ENCODE measurements at regions not wholly inside any gene's neighbourhood (a gene's known extent, or its start where the extent isn't known, plus 50 kb on each side); places are given as distances from the start of the nearest gene placed in this dataset.
"Not testable (repeated sequence)": the region's sequence is repeated elsewhere in the genome, so short reads cannot be mapped to it uniquely, and the experiment has no call there.

DNA sequence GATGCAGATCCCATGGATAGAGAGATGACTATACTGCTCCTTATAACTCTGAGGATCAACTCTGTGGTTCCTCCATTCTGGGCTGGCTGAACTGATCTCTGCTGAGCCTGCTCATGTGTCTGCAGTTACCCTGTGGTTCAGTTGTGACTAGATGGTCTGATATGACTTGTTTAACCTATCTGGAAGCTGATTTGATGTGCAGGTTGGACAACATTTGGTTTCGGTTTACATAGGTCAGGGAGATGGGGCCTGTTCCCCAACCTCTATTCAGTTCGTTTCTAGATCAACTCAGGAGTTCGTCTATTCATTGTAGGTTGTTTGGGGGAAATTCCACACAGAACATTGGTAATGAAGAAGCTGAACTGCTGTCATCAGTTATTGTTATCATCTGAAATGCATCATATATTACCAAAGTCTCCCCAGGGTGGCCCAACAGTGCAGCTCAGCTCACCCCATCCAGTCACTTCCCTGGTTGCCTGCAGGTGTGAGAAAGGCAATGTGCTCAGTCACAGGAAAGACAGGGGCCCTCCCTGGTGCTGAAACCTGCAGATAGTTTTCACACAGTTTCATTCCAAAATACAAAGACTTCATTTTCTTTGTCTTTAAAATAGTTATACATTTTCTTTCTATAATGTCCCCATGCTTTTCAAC, 415.0 kb downstream of the RPIA start:
- not testable (repeated sequence) for H3K36me3 Mint-ChIP-seq (ENCODE audit: insufficient read depth); H3K9me3 Mint-ChIP-seq; DNase-seq; H3K4me1 Mint-ChIP-seq (ENCODE audit: low read depth); H3K27me3 Mint-ChIP-seq (ENCODE audit: low read depth); H3K4me3 Mint-ChIP-seq; ATAC-seq

DNA sequence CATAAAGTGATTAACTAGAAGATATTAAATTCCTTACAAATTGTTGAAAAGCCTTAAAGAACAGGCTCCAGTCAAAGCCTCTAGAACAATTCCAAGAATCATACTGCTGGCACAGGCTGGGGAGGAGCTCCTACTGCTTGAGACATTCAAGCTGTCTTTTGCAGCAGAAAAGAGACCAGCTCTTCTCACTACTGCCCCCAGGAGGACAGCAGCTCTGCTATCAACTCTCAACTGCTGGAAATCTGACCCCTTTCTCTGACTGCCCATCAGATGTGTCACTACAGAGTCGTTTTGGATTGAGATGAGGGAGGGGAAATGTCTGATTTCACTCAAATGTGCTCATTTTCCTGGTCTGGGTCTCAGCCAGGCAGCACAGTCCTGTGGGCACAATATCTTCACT, 421.0 kb downstream of the RPIA start:
- not testable (repeated sequence) for H3K4me1 Mint-ChIP-seq (ENCODE audit: low read depth); H3K4me3 Mint-ChIP-seq; DNase-seq; H3K36me3 Mint-ChIP-seq (ENCODE audit: insufficient read depth); H3K9me3 Mint-ChIP-seq; ATAC-seq
- H3K27me3 Mint-ChIP-seq (ENCODE audit: low read depth), result peaks cover 11% of the 10 kb centered on the region

GRCh38 chr2:89113286-89113685, 421.8 kb downstream of the RPIA start:
- H3K36me3 Mint-ChIP-seq (ENCODE audit: insufficient read depth); H3K4me1 Mint-ChIP-seq (ENCODE audit: low read depth); H3K9me3 Mint-ChIP-seq; DNase-seq; ATAC-seq; H3K4me3 Mint-ChIP-seq: not testable (repeated sequence)
- H3K27me3 Mint-ChIP-seq (ENCODE audit: low read depth), result peaks cover 12% of the 10 kb centered on the region

- H3K27me3 Mint-ChIP-seq (ENCODE audit: low read depth); DNase-seq; H3K4me3 Mint-ChIP-seq; H3K36me3 Mint-ChIP-seq (ENCODE audit: insufficient read depth); H3K9me3 Mint-ChIP-seq; ATAC-seq; H3K4me1 Mint-ChIP-seq (ENCODE audit: low read depth): not testable (repeated sequence)
Observed at GRCh38 chr2:89129440-89129839, 438.0 kb downstream of the RPIA start.

- H3K4me1 Mint-ChIP-seq (ENCODE audit: low read depth); H3K27me3 Mint-ChIP-seq (ENCODE audit: low read depth); H3K9me3 Mint-ChIP-seq; H3K36me3 Mint-ChIP-seq (ENCODE audit: insufficient read depth); H3K4me3 Mint-ChIP-seq; ATAC-seq; DNase-seq: not testable (repeated sequence)
Observed at GRCh38 chr2:89130665-89131308, 439.3 kb downstream of the RPIA start.

DNA sequence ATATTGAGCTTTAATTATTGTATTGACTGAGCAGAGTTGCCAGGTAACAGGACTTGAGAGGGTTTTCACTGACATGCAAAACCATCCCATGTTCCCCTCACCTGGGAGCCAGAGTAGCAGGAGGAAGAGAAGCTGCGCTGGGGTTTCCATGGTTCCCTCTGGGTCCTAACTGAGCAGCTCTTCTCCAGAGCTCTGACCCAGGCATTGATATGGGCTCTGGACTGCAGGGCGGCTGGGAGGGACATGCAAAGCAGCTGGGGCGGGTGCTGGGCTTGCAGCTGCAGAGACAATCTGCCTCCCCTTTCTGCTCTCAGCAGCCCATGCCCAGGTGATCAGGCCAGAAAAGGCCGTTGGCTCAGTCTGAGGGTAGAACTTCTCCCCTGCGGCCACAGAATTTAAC, 451.5 kb downstream of the RPIA start:
- not testable (repeated sequence) for H3K36me3 Mint-ChIP-seq (ENCODE audit: insufficient read depth); H3K4me3 Mint-ChIP-seq; DNase-seq; H3K27me3 Mint-ChIP-seq (ENCODE audit: low read depth); H3K4me1 Mint-ChIP-seq (ENCODE audit: low read depth); ATAC-seq; H3K9me3 Mint-ChIP-seq

GRCh38 chr2:89145342-89145741, 453.9 kb downstream of the RPIA start:
- H3K36me3 Mint-ChIP-seq (ENCODE audit: insufficient read depth); H3K9me3 Mint-ChIP-seq; ATAC-seq; DNase-seq; H3K4me3 Mint-ChIP-seq; H3K4me1 Mint-ChIP-seq (ENCODE audit: low read depth): not testable (repeated sequence)
- H3K27me3 Mint-ChIP-seq (ENCODE audit: low read depth), result peaks cover 10% of the 10 kb centered on the region

DNA sequence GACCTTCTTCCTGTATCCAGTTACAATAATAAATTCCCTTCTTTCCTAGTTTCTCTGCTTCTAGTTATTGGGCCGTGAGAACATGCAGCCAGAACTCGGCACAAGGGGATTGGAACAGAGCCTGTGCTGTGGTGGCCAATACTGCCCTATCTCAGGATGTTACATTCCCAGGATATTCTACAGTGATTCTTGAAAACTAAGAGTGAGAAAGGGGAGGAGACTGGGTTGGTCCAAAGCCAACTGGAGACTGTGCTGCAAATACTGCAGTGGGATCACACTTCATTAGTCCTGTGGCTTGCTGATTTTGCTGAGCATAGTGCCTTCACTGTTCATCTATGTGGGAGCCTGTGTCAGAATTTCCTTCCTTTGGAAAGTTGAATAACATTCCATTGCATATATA, 456.8 kb downstream of the RPIA start:
- H3K4me1 Mint-ChIP-seq (ENCODE audit: low read depth); ATAC-seq; H3K36me3 Mint-ChIP-seq (ENCODE audit: insufficient read depth); DNase-seq; H3K4me3 Mint-ChIP-seq; H3K9me3 Mint-ChIP-seq: not testable (repeated sequence)
- peaks cover 11% of the 10 kb centered on the region for H3K27me3 Mint-ChIP-seq (ENCODE audit: low read depth)

- H3K36me3 Mint-ChIP-seq (ENCODE audit: insufficient read depth); DNase-seq; H3K9me3 Mint-ChIP-seq; H3K4me1 Mint-ChIP-seq (ENCODE audit: low read depth); H3K4me3 Mint-ChIP-seq; ATAC-seq: not testable (repeated sequence)
- peaks cover 11% of the 10 kb centered on the region for H3K27me3 Mint-ChIP-seq (ENCODE audit: low read depth)
Observed at GRCh38 chr2:89151699-89152098, 460.2 kb downstream of the RPIA start.

- ATAC-seq; H3K4me1 Mint-ChIP-seq (ENCODE audit: low read depth); H3K4me3 Mint-ChIP-seq; H3K36me3 Mint-ChIP-seq (ENCODE audit: insufficient read depth); DNase-seq; H3K9me3 Mint-ChIP-seq: not testable (repeated sequence)
- peaks cover 11% of the 10 kb centered on the region for H3K27me3 Mint-ChIP-seq (ENCODE audit: low read depth)
Observed at GRCh38 chr2:89152501-89152900, 461.0 kb downstream of the RPIA start.

DNA sequence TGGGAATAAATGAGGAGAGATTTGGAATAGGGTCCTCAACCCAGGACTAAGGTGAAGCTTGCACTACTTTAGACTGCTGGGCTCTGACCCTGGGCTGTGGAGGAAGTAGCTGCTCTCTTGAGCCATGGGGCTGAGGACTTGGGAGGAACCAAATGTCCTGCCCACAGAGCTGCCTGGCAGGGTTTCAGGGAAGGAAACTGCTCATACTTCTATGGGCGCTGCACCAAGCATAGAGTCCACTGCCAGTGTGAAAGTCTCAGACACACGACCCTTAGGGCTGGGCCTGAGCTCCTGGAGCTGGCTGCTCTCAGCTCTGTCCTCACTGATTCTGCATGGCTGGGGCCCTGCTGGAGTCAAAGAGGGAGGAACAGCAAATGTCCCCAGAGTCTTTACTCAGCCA, 461.7 kb downstream of the RPIA start:
- H3K4me3 Mint-ChIP-seq; H3K4me1 Mint-ChIP-seq (ENCODE audit: low read depth); H3K9me3 Mint-ChIP-seq; DNase-seq; H3K27me3 Mint-ChIP-seq (ENCODE audit: low read depth); H3K36me3 Mint-ChIP-seq (ENCODE audit: insufficient read depth); ATAC-seq: not testable (repeated sequence)

DNA sequence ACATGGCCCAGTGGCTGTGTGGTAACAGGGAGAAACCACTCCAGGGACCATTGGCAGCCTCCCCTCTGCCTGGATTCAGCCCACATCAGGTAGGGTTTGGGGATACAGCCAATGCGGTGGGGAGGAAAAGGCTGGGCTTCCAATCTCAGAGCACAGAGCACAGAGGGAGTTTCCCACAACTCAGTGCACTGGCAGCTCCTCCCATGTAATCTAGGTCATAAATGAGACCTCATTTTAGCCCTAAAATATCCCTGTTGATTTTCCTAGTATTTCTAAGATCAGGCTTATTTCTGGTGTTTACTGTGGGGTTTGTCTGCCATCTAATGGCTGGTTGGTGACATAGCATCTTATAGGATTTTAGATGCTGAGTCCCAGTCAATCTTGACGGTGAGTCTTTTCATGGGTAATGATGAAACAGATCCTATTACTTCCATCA, 462.8 kb downstream of the RPIA start:
- not testable (repeated sequence) for H3K4me3 Mint-ChIP-seq; H3K27me3 Mint-ChIP-seq (ENCODE audit: low read depth); H3K9me3 Mint-ChIP-seq; H3K4me1 Mint-ChIP-seq (ENCODE audit: low read depth); DNase-seq; H3K36me3 Mint-ChIP-seq (ENCODE audit: insufficient read depth)
- peak in 1 of 2 donors; percentile 34 for ATAC-seq

DNA sequence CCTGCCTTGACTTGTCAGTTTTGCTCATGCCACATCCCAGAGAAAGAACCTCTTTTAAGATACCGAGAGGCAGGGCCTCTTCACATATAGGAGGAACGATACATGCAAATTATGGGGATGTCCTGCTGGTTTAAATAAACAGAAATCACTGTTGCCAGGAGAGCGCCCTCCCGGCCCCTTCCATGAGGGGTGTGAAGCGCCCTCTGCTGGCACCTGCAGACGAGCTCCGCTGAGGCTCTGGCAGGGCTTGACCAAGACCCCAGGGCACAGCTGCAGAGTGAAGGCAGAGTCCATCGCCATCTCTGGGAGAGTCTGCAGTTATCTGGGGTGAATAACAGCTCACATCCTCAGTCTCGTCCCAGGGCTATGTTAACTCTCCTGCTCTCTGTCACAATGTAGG, 468.8 kb downstream of the RPIA start:
- not testable (repeated sequence) for ATAC-seq; H3K36me3 Mint-ChIP-seq (ENCODE audit: insufficient read depth); H3K9me3 Mint-ChIP-seq; H3K4me3 Mint-ChIP-seq; DNase-seq; H3K27me3 Mint-ChIP-seq (ENCODE audit: low read depth); H3K4me1 Mint-ChIP-seq (ENCODE audit: low read depth)

DNA sequence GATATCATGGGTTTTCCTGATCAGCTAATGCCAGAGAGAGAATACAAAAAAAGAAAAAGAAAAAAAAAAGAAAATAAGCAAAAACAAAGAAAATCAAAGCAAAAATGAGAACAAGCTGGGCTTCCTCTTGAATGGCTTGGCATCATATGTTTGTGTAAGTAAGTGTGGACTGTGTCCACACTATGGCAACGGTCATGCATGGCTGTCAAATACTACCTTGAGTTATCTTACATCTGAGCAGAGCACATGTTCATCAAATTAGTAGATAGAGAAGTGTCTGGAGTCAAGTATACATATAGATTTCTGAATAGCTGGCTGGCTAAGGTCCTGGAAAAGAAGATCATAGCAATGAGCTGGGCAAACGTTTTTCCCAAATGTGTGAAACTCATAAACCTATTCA, 470.2 kb downstream of the RPIA start:
- H3K9me3 Mint-ChIP-seq; ATAC-seq; H3K27me3 Mint-ChIP-seq (ENCODE audit: low read depth); H3K36me3 Mint-ChIP-seq (ENCODE audit: insufficient read depth); DNase-seq; H3K4me3 Mint-ChIP-seq; H3K4me1 Mint-ChIP-seq (ENCODE audit: low read depth): not testable (repeated sequence)

DNA sequence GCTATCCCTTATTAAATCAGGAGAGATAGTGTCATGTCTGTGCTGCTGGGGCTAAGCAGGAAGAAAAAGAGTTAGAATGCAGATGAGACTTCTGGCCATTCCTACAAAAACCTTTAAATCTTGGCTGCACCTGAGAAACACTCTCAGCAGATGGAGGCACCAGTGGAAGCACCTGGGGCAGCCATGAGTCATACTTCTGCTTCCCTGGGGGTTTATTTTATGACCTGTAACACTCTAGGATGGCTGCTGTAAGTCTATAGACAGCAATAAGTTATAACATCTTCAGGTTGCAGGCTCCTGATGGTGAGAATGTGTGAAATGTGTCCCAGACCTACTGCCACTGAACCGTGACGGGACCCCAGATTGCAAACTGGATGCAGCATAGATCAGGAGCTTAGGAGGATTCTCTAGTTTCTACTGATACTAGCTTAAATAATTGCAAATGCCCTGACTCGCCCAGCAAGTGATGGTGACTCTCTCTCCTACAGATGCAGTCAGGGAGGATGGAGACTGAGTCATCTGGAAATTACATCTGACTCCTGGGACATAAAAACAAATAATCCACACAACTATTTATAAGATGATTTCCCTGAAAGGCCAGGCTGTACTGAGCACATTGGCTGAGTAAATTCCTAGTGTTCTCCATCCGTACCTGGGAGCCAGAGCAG, 479.2 kb downstream of the RPIA start:
- H3K27me3 Mint-ChIP-seq (ENCODE audit: low read depth); H3K36me3 Mint-ChIP-seq (ENCODE audit: insufficient read depth); ATAC-seq; H3K4me1 Mint-ChIP-seq (ENCODE audit: low read depth); DNase-seq; H3K4me3 Mint-ChIP-seq; H3K9me3 Mint-ChIP-seq: not testable (repeated sequence)
